Epithelial cell of esophagus (primary cell): ENCODE measurements at regions not wholly inside any gene's neighbourhood (a gene's known extent, or its start where the extent isn't known, plus 50 kb on each side); places are given as distances from the start of the nearest gene placed in this dataset.

Experiments
- DNase-seq: peaks from one replicate; pipeline ENCODE4 v3.0.0; 2010; ENCODE audit warnings: low read depth
- H3K4me3 ChIP-seq: 2 replicates; pipeline ENCODE4 v1.5.1; 2011; ENCODE audit warnings: mild to moderate bottlenecking, low read length, control low read depth
- TF ChIP-seq, protein P1 (sequence below): IDR thresholded peaks from 2 replicates; pipeline ENCODE4 v1.5.1; 2011; ENCODE audit warnings: low read depth, mild to moderate bottlenecking, low read length, control low read depth, inconsistent platforms; ENCODE audit not compliant: insufficient read depth; ENCODE audit errors: missing control alignments

DNA sequence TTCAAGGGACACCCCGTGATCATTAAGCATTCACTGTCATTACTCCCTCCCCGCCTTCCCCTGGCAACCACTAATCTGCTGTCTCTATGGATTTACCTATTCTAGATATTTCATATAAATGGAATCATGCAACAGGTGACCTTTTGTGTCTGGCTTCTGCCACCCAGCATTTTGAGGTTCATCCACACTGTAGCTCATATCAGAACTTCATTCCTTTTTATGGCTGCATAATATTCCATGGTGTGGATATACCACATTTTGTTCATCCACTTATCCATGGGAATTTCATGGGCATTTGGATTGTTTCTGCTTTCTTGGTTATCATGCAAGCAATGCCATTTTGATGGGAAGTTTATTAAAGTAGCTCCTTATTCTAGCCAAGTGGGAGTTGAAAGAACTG lies 184.2 kb upstream of the VASH1 start:
- H3K4me3 ChIP-seq = no peak overlapping the region
- TF ChIP-seq, protein P1, sequence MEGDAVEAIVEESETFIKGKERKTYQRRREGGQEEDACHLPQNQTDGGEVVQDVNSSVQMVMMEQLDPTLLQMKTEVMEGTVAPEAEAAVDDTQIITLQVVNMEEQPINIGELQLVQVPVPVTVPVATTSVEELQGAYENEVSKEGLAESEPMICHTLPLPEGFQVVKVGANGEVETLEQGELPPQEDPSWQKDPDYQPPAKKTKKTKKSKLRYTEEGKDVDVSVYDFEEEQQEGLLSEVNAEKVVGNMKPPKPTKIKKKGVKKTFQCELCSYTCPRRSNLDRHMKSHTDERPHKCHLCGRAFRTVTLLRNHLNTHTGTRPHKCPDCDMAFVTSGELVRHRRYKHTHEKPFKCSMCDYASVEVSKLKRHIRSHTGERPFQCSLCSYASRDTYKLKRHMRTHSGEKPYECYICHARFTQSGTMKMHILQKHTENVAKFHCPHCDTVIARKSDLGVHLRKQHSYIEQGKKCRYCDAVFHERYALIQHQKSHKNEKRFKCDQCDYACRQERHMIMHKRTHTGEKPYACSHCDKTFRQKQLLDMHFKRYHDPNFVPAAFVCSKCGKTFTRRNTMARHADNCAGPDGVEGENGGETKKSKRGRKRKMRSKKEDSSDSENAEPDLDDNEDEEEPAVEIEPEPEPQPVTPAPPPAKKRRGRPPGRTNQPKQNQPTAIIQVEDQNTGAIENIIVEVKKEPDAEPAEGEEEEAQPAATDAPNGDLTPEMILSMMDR = no peak
- DNase-seq = no peak

DNA sequence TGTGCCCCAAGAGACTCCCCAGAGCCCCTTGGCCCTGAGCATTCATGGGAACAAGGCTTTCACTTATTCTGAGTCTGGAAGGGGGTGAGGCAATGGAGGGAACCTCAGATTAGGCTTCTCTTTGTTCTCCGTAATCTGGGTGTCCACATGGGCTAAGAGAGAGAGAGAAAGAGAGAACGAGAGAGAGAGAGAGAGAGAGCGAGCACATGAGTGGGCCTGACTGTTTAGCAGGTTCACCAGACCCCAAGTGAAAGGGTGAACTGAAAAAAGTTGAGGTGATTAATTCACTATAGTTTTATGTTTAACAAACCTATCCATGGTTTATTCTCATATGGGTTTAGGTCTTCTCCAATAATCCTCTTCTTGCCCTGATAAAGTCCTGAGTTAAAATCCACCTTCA lies 183.4 kb upstream of the VASH1 start:
- no peak overlapping the region for H3K4me3 ChIP-seq
- DNase-seq = no peak
- TF ChIP-seq, protein P1 = no peak

DNA sequence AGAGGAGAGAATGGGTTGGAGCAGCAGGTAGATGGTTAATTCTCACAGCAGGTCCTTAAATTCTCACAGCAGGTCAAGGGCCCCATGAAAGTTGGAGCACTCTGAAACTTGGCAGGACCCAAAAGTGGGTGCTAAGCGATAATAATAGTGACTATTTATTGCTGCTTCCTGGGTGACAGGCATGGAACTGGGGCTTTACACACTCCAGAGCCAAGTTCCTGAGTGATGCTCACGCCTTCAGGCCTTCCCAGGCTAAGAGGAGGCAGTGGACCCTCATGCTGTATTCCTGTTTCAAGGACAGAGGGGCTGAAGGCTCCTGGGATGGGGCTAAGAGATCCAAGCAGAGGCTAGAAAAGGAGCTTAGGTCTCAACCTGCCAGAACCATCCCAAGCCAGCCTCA lies 180.9 kb upstream of the VASH1 start:
- TF ChIP-seq, protein P1 = no peak
- H3K4me3 ChIP-seq = no peak overlapping the region
- DNase-seq = no peak

DNA sequence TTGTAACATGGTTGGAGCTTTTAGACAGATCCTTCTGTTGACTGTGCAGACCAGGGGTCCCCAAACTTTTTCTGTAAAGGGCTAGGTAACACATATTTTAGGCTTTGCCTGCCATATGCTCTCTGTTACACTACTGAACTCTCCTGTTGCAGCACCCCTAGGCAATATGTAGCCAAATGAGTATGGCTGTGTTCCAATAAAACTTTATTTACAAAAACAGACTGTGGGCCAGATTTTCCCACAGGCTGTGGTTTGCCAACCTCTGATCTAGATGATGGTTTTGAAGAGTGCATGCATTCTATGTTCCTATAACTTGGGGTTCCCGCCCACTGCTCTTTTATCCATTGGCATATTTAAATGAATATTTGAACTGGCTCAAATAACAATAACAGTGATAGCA lies 180.3 kb upstream of the VASH1 start:
- TF ChIP-seq, protein P1 = no peak
- H3K4me3 ChIP-seq = no peak overlapping the region
- DNase-seq = no peak

DNA sequence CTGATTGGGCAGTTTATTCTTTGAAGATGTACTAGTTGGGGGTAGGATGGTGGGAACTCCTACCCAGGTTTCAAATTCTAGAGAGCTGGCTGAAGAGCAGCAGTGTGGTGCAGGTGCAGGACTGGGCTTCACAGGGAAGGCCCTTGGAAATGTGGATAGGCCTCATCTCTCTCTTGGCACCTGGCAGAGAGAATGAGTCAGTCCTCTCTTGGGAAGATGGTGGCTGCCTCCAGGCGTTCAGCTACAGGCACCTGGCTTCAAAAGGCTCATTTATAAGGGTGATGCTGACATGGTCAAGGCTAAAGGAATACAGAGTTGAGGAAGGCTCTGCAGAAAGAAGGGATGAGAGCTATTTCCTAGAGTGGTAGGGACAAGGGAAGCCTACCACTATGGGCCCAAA lies 179.7 kb upstream of the VASH1 start:
- TF ChIP-seq, protein P1 = no peak
- peak; percentile 33 for DNase-seq
- no peak overlapping the region for H3K4me3 ChIP-seq

DNA sequence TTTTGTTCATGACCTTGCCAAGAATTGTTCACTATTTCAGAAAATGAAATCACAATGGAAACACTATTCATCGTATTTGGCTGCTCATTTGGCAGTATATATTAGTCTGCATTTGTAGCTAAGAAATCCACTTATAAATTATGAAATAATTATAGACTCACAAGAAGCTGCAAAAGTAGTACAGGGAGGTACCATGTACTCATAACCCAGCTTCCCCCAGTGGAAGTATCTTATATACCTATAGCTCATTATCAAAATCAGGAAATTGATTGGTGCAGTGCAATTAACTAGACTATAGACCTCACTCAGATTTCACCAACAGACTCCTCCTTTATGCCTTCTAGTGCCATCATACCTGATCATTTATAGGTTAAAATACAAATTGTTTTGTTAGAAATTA lies 178.8 kb upstream of the VASH1 start:
- TF ChIP-seq, protein P1 = no peak
- DNase-seq = no peak
- no peak overlapping the region for H3K4me3 ChIP-seq

DNA sequence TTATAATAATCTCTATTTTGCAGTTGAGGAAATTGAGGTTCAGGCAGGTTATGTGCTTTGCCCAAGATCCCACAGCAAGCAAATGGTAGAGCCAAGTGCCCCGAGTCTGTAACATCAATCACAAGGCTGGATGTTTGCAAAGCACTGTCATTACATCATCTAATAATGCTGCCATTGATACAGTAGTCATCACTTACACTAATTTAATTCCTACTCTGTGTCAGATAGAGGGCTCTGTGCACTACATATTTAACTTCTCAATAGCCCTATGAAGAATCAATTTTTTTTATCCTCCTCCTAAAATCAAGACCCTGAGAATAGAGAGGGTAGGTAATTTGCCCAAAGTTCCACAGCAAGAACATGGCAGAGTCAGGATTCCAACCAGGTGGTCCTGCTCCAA lies 178.1 kb upstream of the VASH1 start:
- H3K4me3 ChIP-seq = no peak overlapping the region
- DNase-seq = no peak
- TF ChIP-seq, protein P1 = no peak
